AG04449 (cell line): ENCODE measurements at regions not wholly inside any gene's neighbourhood (a gene's known extent, or its start where the extent isn't known, plus 50 kb on each side); places are given as distances from the start of the nearest gene placed in this dataset.

Experiments used
- CTCF ChIA-PET: fragments of 350-600 bp; formaldehyde crosslinking; extraction: SDS; loops from one replicate; lab custom pipeline; 2021; ENCODE audit warnings: antibody characterized with exemption; lab: Yijun Ruan, JAX
- POLR2A ChIA-PET: fragments of 400-600, 350-600 bp; formaldehyde crosslinking; extraction: SDS; loops from one replicate; lab custom pipeline; 2020; ENCODE audit warnings: antibody characterized with exemption, inconsistent platforms; lab: Yijun Ruan, JAX
- DNase-seq: peaks from one replicate; pipeline ENCODE4 v3.0.0-alpha.2; 2010; ENCODE audit warnings: low read depth, low spot score
- H3K4me3 ChIP-seq: 2 replicates; pipeline ENCODE4 v1.5.1; 2011; ENCODE audit warnings: low read depth, mild to moderate bottlenecking, control low read depth, low read length
- TF ChIP-seq, protein P1 (sequence below): IDR thresholded peaks from one replicate; pipeline ENCODE4 v1.5.1; 2011; ENCODE audit warnings: mild to moderate bottlenecking, moderate library complexity, low read length, control low read depth, inconsistent platforms; ENCODE audit not compliant: insufficient read depth; ENCODE audit errors: missing control alignments

GRCh38 chr9:89795538-89796195, 190.9 kb downstream of the GADD45G start:
- TF ChIP-seq, protein P1, sequence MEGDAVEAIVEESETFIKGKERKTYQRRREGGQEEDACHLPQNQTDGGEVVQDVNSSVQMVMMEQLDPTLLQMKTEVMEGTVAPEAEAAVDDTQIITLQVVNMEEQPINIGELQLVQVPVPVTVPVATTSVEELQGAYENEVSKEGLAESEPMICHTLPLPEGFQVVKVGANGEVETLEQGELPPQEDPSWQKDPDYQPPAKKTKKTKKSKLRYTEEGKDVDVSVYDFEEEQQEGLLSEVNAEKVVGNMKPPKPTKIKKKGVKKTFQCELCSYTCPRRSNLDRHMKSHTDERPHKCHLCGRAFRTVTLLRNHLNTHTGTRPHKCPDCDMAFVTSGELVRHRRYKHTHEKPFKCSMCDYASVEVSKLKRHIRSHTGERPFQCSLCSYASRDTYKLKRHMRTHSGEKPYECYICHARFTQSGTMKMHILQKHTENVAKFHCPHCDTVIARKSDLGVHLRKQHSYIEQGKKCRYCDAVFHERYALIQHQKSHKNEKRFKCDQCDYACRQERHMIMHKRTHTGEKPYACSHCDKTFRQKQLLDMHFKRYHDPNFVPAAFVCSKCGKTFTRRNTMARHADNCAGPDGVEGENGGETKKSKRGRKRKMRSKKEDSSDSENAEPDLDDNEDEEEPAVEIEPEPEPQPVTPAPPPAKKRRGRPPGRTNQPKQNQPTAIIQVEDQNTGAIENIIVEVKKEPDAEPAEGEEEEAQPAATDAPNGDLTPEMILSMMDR, result no peak
- POLR2A ChIA-PET, result no interaction called here
- H3K4me3 ChIP-seq, result no peak overlapping the region

DNA sequence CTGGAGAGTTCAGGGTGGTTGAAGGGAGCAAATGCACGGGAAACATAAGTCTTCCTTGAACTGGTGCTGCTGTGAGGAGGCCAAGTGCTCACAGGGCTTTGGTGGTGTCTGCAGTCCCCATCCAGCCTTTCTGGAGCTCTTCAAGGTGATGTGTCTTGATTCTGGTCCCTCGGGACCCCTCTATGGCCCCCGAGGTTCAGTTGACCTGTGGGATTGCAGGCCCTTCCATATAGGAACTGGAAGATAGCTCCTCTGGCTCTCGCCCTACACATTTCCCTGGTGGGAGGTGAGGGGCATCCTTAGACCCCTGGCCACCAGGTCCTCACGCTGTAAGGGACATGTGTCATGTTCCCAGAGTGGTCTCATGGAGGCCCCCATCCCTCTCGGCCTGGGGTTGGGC, 191.8 kb downstream of the GADD45G start:
- no peak for DNase-seq
- CTCF ChIA-PET, result no interaction called here

More at GRCh38 chr9:89795538-89796195, 190.9 kb downstream of the GADD45G start:
- no peak for DNase-seq
- CTCF ChIA-PET, result no interaction called here

GRCh38 chr9:89797255-89797654, 192.4 kb downstream of the GADD45G start:
- POLR2A ChIA-PET, result no interaction called here
- no peak for DNase-seq
- H3K4me3 ChIP-seq, result no peak overlapping the region
- CTCF ChIA-PET, result no interaction called here
- TF ChIP-seq, protein P1, result no peak

More for the DNA sequence above, 191.8 kb downstream of the GADD45G start:
- POLR2A ChIA-PET, result no interaction called here
- H3K4me3 ChIP-seq, result no peak overlapping the region
- TF ChIP-seq, protein P1, result no peak

- TF ChIP-seq, protein P1, result no peak
- ChIA-PET POLR2A (no interaction called here), CTCF (no interaction called here)
- no peak overlapping the region for H3K4me3 ChIP-seq
- DNase-seq, result no peak
These were observed 193.2 kb downstream of the GADD45G start for GRCh38 chr9:89797937-89798455.

DNA sequence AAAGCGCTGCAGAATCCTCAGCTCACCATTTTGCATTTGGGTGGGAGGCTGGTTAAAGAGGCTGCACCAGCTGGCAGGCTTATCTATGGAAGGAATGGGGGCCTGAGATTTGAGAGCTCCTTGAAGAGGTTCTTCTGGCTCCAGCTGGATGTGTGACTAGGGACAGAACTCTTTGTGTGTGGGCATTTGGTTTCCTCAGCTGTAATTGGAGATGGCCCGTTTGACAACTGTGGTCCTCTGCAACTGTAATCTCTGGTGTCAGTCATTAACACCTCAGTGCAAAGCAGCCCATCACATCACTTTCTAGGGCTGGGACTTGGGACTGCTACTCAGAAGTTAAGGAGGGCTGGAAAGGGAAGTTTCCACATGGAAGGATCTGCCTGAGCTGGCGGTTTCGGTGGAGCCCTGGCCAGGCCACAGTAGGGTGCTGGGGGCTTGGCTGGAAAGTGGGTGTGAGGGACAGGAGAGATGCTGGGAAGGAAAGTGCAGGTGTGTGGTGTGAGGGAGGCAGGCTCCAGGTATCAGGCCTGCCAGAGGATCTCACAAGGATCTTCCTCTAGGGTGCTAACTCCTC, 193.8 kb downstream of the GADD45G start:
- DNase-seq, result no peak
- H3K4me3 ChIP-seq, result no peak overlapping the region
- ChIA-PET POLR2A (no interaction called here), CTCF (no interaction called here)
- TF ChIP-seq, protein P1, result no peak

DNA sequence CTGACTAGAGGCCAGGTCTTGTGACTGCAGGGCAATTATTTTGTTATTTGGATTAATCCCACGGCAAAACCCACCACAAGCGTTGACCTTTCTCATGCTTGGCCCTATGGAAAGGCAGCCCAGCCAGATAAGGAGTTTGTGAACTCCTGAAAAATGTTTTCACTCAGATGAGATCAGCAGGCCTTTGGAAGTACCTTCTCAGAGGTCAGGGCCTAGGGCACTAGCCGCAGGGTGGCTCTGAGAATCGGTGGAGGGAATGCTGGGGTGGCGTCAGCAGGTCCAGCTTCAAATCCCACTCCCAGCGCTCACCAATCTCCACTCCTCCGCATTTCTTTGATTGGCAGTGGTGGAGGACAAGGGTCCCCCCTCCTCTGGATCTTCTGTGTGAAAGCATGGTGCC, 194.4 kb downstream of the GADD45G start:
- no peak for DNase-seq
- POLR2A ChIA-PET, result no interaction called here
- CTCF ChIA-PET, result no interaction called here

More for the DNA sequence above, 194.4 kb downstream of the GADD45G start:
- TF ChIP-seq, protein P1, result no peak
- H3K4me3 ChIP-seq, result no peak overlapping the region
